ENCODE measurements at regions not wholly inside any gene's neighbourhood (a gene's known extent, or its start where the extent isn't known, plus 50 kb on each side); places are given as distances from the start of the nearest gene placed in this dataset.

- no peaks in the 10 kb centered on the region for H3K27me3 ChIP-seq (ENCODE audit: control insufficient read depth, insufficient read depth, low read length)
- POLR2A ChIA-PET = no interaction called here
- H3K36me3 ChIP-seq (ENCODE audit: control insufficient read depth, insufficient read depth, low read length) = no peaks in the 10 kb centered on the region
These were observed 63.3 kb upstream of the ARHGAP18 start for GRCh38 chr6:129773304-129773703.

GRCh38 chr6:129771678-129772077, 61.7 kb upstream of the ARHGAP18 start:
- TF ChIP-seq CTCF (IDR thresholded peaks at IDR 0.05; ENCODE audit: insufficient read depth, low read depth, low read length) = no peak
- Histone ChIP-seq H3K36me3 (ENCODE audit: control insufficient read depth, insufficient read depth, low read length) (no peaks in the 10 kb centered on the region), H3K4me3 (ENCODE audit: low read depth, low read length) (no peak overlapping the region), H3K27me3 (ENCODE audit: control insufficient read depth, insufficient read depth, low read length) (no peaks in the 10 kb centered on the region)
- DNase-seq (ENCODE audit: low read depth) = no peak
- ChIA-PET POLR2A (no interaction called here), CTCF (interaction anchor here (1.0 kb wide), 1 partner anchor 130 kb away, joined by 4 read pairs; no protein-coding TSS in a partner anchor)

More at GRCh38 chr6:129773304-129773703, 63.3 kb upstream of the ARHGAP18 start:
- no peak overlapping the region for H3K4me3 ChIP-seq (ENCODE audit: low read depth, low read length)
- CTCF ChIA-PET = no interaction called here
- no peak for DNase-seq (ENCODE audit: low read depth)
- TF ChIP-seq CTCF (IDR thresholded peaks at IDR 0.05; ENCODE audit: insufficient read depth, low read depth, low read length) = no peak

- 0 out of 2 replicates have a peak, but pooled peaks cover 5% of the 10 kb centered on the region for H3K27me3 ChIP-seq (ENCODE audit: control insufficient read depth, insufficient read depth, low read length)
- no peaks in the 10 kb centered on the region for H3K36me3 ChIP-seq (ENCODE audit: control insufficient read depth, insufficient read depth, low read length)
- no peak for DNase-seq (ENCODE audit: low read depth)
- POLR2A ChIA-PET = no interaction called here
- CTCF ChIA-PET = interaction anchor here (0.8 to 6.2 kb wide), 5 partner anchors 8 to 294 kb away, joined by 3 to 60 read pairs (median 3); no protein-coding TSS in a partner anchor
- H3K4me3 ChIP-seq (ENCODE audit: low read depth, low read length) = no peak overlapping the region; the same call in 1 of the 2 replicates
- no peak for TF ChIP-seq CTCF (IDR thresholded peaks at IDR 0.05; ENCODE audit: insufficient read depth, low read depth, low read length)
These were observed 58.0 kb upstream of the ARHGAP18 start for GRCh38 chr6:129767776-129768485.

GRCh38 chr6:129766959-129767728, 57.2 kb upstream of the ARHGAP18 start:
- DNase-seq (ENCODE audit: low read depth) = no peak
- ChIA-PET POLR2A (no interaction called here), CTCF (interaction anchor here (1.1 to 6.2 kb wide), 4 partner anchors 9 to 293 kb away, joined by 3 to 60 read pairs (median 7); no protein-coding TSS in a partner anchor)
- 0 out of 2 replicates have a peak, but pooled peaks cover 5% of the 10 kb centered on the region for H3K27me3 ChIP-seq (ENCODE audit: control insufficient read depth, insufficient read depth, low read length)
- TF ChIP-seq CTCF (IDR thresholded peaks at IDR 0.05; ENCODE audit: insufficient read depth, low read depth, low read length) = no peak
- peak overlapping the region; percentile 35 for H3K4me3 ChIP-seq (ENCODE audit: low read depth, low read length)
- H3K36me3 ChIP-seq (ENCODE audit: control insufficient read depth, insufficient read depth, low read length) = no peaks in the 10 kb centered on the region

GRCh38 chr6:129764761-129765407, 54.9 kb upstream of the ARHGAP18 start:
- DNase-seq (ENCODE audit: low read depth) = no peak
- no peaks in the 10 kb centered on the region for H3K36me3 ChIP-seq (ENCODE audit: control insufficient read depth, insufficient read depth, low read length)
- TF ChIP-seq CTCF (IDR thresholded peaks at IDR 0.05; ENCODE audit: insufficient read depth, low read depth, low read length) = no peak
- 0 out of 2 replicates have a peak, but pooled peaks cover 5% of the 10 kb centered on the region for H3K27me3 ChIP-seq (ENCODE audit: control insufficient read depth, insufficient read depth, low read length)
- ChIA-PET CTCF (interaction anchor here (1.8 to 6.2 kb wide), 2 partner anchors 11 to 167 kb away, joined by 5 to 60 read pairs; no protein-coding TSS in a partner anchor), POLR2A (no interaction called here)
- no peak overlapping the region for H3K4me3 ChIP-seq (ENCODE audit: low read depth, low read length)
